ENCODE measurements at regions not wholly inside any gene's neighbourhood (a gene's known extent, or its start where the extent isn't known, plus 50 kb on each side); places are given as distances from the start of the nearest gene placed in this dataset.

GRCh38 chr2:88342749-88343148, 109.7 kb downstream of the FOXI3 start:
- TF ChIP-seq CTCF (IDR thresholded peaks at IDR 0.05; ENCODE audit: insufficient read depth, low read depth, low read length), result no peak
- no peak for TF ChIP-seq EZH2 (IDR thresholded peaks at IDR 0.05; ENCODE audit: insufficient read depth, low read length)
